ENCODE measurements at regions not wholly inside any gene's neighbourhood (a gene's known extent, or its start where the extent isn't known, plus 50 kb on each side); places are given as distances from the start of the nearest gene placed in this dataset.
A peak's percentile ranks its signal among the peaks of the same experiment; 100 is the strongest.

GRCh38 chr2:49288113-49288705 lies 133.9 kb upstream of the FSHR start:
- Histone ChIP-seq H3K9me3 (no peaks in the 10 kb centered on the region), H3K4me1 (peaks cover 0 to 11% (median 0%) of the 10 kb centered on the region in 4 donors), H3K27ac (peak overlapping the region in 1 of 4 donors; percentile 34), H3K36me3 (no peaks in the 10 kb centered on the region), H3K27me3 (no peaks in the 10 kb centered on the region), H3K4me3 (no peak overlapping the region)
- DNase-seq, result no peak
- no peak for TF ChIP-seq CTCF (IDR thresholded peaks at IDR 0.05)
- no peak for TF ChIP-seq POLR2A (IDR thresholded peaks at IDR 0.05)

- H3K4me3 ChIP-seq, result no peak overlapping the region
- no peak for TF ChIP-seq POLR2A (IDR thresholded peaks at IDR 0.05)
- DNase-seq, result no peak
- H3K4me1 ChIP-seq, result peaks cover 0 to 11% (median 0%) of the 10 kb centered on the region in 4 donors
- H3K9me3 ChIP-seq, result no peaks in the 10 kb centered on the region
- H3K27ac ChIP-seq, result no peak overlapping the region
- no peaks in the 10 kb centered on the region for H3K27me3 ChIP-seq
- no peaks in the 10 kb centered on the region for H3K36me3 ChIP-seq
These were observed 132.4 kb upstream of the FSHR start for GRCh38 chr2:49286726-49287125.

- H3K27ac ChIP-seq, result no peak overlapping the region
- no peaks in the 10 kb centered on the region for H3K36me3 ChIP-seq
- peaks cover 0 to 11% (median 0%) of the 10 kb centered on the region in 4 donors for H3K4me1 ChIP-seq
- H3K4me3 ChIP-seq, result no peak overlapping the region
- DNase-seq, result no peak
- TF ChIP-seq CTCF (IDR thresholded peaks at IDR 0.05) (no peak), POLR2A (IDR thresholded peaks at IDR 0.05) (no peak)
- H3K9me3 ChIP-seq, result no peaks in the 10 kb centered on the region
- H3K27me3 ChIP-seq, result no peaks in the 10 kb centered on the region
These were observed 131.7 kb upstream of the FSHR start for GRCh38 chr2:49286045-49286444.

- no peak overlapping the region for H3K4me3 ChIP-seq
- no peak overlapping the region for H3K27ac ChIP-seq
- DNase-seq, result no peak
- H3K4me1 ChIP-seq, result no peaks in the 10 kb centered on the region
- no peaks in the 10 kb centered on the region for H3K9me3 ChIP-seq
- no peaks in the 10 kb centered on the region for H3K36me3 ChIP-seq
- TF ChIP-seq CTCF (IDR thresholded peaks at IDR 0.05) (no peak), POLR2A (IDR thresholded peaks at IDR 0.05) (no peak)
- H3K27me3 ChIP-seq, result no peaks in the 10 kb centered on the region
These were observed 124.2 kb upstream of the FSHR start for GRCh38 chr2:49278561-49278960.

- H3K9me3 ChIP-seq, result no peaks in the 10 kb centered on the region
- no peak overlapping the region for H3K27ac ChIP-seq
- H3K36me3 ChIP-seq, result no peaks in the 10 kb centered on the region
- no peak for DNase-seq
- no peaks in the 10 kb centered on the region for H3K27me3 ChIP-seq
- no peaks in the 10 kb centered on the region for H3K4me1 ChIP-seq
- H3K4me3 ChIP-seq, result no peak overlapping the region
- TF ChIP-seq POLR2A (IDR thresholded peaks at IDR 0.05), result no peak
- TF ChIP-seq CTCF (IDR thresholded peaks at IDR 0.05), result no peak
These were observed 123.8 kb upstream of the FSHR start for GRCh38 chr2:49278141-49278540.

- Histone ChIP-seq H3K4me1 (no peaks in the 10 kb centered on the region), H3K36me3 (no peaks in the 10 kb centered on the region), H3K9me3 (no peaks in the 10 kb centered on the region), H3K27me3 (no peaks in the 10 kb centered on the region), H3K27ac (no peak overlapping the region), H3K4me3 (no peak overlapping the region)
- DNase-seq, result no peak
- TF ChIP-seq POLR2A (IDR thresholded peaks at IDR 0.05), result no peak
- TF ChIP-seq CTCF (IDR thresholded peaks at IDR 0.05), result no peak
These were observed 116.8 kb upstream of the FSHR start for GRCh38 chr2:49271060-49271606.
